GM12892 (cell line): ENCODE measurements at regions not wholly inside any gene's neighbourhood (a gene's known extent, or its start where the extent isn't known, plus 50 kb on each side); places are given as distances from the start of the nearest gene placed in this dataset.

Experiments
- POLR2A ChIP-seq: IDR thresholded peaks from 2 replicates; pipeline ENCODE4 v1.6.1; 2011; ENCODE audit warnings: low read depth, low read length, control low read depth
- POLR2AphosphoS5 ChIP-seq: IDR thresholded peaks from 2 replicates; pipeline ENCODE4 v1.6.1; 2011; ENCODE audit warnings: low read depth, low read length, control low read depth

GRCh38 chr2:155309483-155309882 lies 611.0 kb downstream of the KCNJ3 start:
- TF ChIP-seq POLR2A (no peak), POLR2AphosphoS5 (no peak)
